Keratinocyte (primary cell): ENCODE measurements at regions not wholly inside any gene's neighbourhood (a gene's known extent, or its start where the extent isn't known, plus 50 kb on each side); places are given as distances from the start of the nearest gene placed in this dataset.

Experiments
- EZH2 ChIP-seq: IDR thresholded peaks from one replicate; pipeline ENCODE4 v1.6.1; 2012; ENCODE audit warnings: inconsistent platforms, mild to moderate bottlenecking, low read length, moderate library complexity
- TF ChIP-seq, protein P1 (sequence below), 3 experiments: IDR thresholded peaks in 1 of 3; conservative IDR thresholded peaks in 1 of 3; optimal IDR thresholded peaks in 1 of 3; 2 replicates in 2 of 3; 3 replicates in 1 of 3; pipeline versions ENCODE3 to v1.5.1; 2011; ENCODE audit warnings: low read length in 3 of 3, mild to moderate bottlenecking in 3 of 3, moderate library complexity in 2 of 3, control low read depth in 1 of 3, inconsistent platforms in 1 of 3; ENCODE audit not compliant: insufficient read depth in 2 of 3; ENCODE audit errors: extremely low read depth in 1 of 3

DNA sequence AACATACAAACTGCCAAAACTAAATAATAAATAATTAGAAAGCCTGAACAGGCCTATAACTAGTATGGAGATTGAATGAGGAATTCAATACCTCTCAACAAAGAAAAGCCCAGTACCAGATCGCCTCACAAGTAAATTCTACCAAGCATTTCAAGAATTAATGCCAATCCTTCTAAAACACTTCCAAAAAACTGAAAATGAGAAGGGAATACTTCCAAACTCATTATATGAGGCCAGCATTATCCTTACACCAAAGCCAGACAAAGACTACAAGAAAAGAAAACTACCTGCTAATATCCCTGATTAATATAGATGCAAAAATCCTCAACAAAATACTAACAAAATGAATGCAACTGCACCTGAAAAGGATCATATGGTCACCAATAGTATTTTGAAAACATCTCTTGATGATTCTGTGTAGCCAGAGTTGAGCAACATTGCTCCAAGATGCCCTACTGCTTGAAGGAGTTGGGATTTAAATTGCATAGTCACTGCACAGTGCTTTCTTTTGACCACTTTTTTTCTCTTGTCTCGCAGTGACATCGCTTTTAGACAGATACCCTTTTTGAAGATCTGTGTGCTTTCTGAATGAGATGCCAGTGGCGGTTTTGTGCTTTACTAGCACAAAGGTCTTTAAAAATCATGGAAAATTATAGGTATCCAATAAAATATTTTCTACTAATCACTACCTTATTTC is 487.2 kb upstream of the RASGRP1 start:
- TF ChIP-seq, protein P1, sequence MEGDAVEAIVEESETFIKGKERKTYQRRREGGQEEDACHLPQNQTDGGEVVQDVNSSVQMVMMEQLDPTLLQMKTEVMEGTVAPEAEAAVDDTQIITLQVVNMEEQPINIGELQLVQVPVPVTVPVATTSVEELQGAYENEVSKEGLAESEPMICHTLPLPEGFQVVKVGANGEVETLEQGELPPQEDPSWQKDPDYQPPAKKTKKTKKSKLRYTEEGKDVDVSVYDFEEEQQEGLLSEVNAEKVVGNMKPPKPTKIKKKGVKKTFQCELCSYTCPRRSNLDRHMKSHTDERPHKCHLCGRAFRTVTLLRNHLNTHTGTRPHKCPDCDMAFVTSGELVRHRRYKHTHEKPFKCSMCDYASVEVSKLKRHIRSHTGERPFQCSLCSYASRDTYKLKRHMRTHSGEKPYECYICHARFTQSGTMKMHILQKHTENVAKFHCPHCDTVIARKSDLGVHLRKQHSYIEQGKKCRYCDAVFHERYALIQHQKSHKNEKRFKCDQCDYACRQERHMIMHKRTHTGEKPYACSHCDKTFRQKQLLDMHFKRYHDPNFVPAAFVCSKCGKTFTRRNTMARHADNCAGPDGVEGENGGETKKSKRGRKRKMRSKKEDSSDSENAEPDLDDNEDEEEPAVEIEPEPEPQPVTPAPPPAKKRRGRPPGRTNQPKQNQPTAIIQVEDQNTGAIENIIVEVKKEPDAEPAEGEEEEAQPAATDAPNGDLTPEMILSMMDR (optimal IDR thresholded peaks at IDR 0.05 in 1 of 3, IDR thresholded peaks at IDR 0.05 in 1 of 3, conservative IDR thresholded peaks at IDR 0.05 in 1 of 3; ENCODE audit: extremely low read depth in 1 of 3, insufficient read depth in 2 of 3, low read length in 3 of 3), result no peak
- TF ChIP-seq EZH2, result no peak
